ENCODE measurements at regions not wholly inside any gene's neighbourhood (a gene's known extent, or its start where the extent isn't known, plus 50 kb on each side); places are given as distances from the start of the nearest gene placed in this dataset.

GRCh38 chr12:12010277-12011039 lies 60.3 kb upstream of the BCL2L14 start:
- Histone ChIP-seq H3K4me3 (ENCODE audit: low read depth, low read length) (no peak overlapping the region), H3K9me3 (ENCODE audit: control insufficient read depth, insufficient read depth, low read depth, low read length) (no peaks in the 10 kb centered on the region), H3K4me1 (ENCODE audit: control insufficient read depth, insufficient read depth, low read length) (peaks cover 5% of the 10 kb centered on the region; the same call in 1 of the 2 replicates), H3K36me3 (ENCODE audit: control insufficient read depth in 2 of 2, insufficient read depth in 1 of 2, low read length in 2 of 2) (no peaks in the 10 kb centered on the region), H3K27ac (ENCODE audit: extremely low read depth, low read depth, low read length) (no peak overlapping the region)
- ChIA-PET CTCF (interaction anchor here (0.6 to 3.1 kb wide), 5 partner anchors 15 to 453 kb away, joined by 3 to 12 read pairs (median 3); no protein-coding TSS in a partner anchor), POLR2A (no interaction called here)
- no peak for TF ChIP-seq ZNF221 (tag by site-specific recombination; IDR thresholded peaks at IDR 0.05; ENCODE audit: borderline replicate concordance)
- no peak for TF ChIP-seq ZNF514 (tag by site-specific recombination; IDR thresholded peaks at IDR 0.05)
- no peak for TF ChIP-seq ZNF148 (tag by site-specific recombination; IDR thresholded peaks at IDR 0.05; ENCODE audit: borderline replicate concordance)
- no peak for TF ChIP-seq ZNF510 (tag by site-specific recombination; IDR thresholded peaks at IDR 0.05; ENCODE audit: insufficient replicate concordance)

- CTCF ChIA-PET: interaction anchor here (0.6 to 3.1 kb wide), 2 partner anchors 21 to 433 kb away, joined by 3 to 12 read pairs; no protein-coding TSS in a partner anchor
- peaks cover 5% of the 10 kb centered on the region; the same call in 1 of the 2 replicates for H3K4me1 ChIP-seq (ENCODE audit: control insufficient read depth, insufficient read depth, low read length)
Observed at GRCh38 chr12:12011880-12012260, 58.9 kb upstream of the BCL2L14 start.

More at GRCh38 chr12:12011880-12012260, 58.9 kb upstream of the BCL2L14 start:
- POLR2A ChIA-PET: no interaction called here
- TF ChIP-seq ZNF274 (IDR thresholded peaks at IDR 0.05; ENCODE audit: low read length) (no peak), ZNF274 (tag by site-specific recombination; IDR thresholded peaks at IDR 0.05; ENCODE audit: borderline replicate concordance) (no peak), ZNF544 (tag by site-specific recombination; IDR thresholded peaks at IDR 0.05) (no peak), MYNN (tag by site-specific recombination; IDR thresholded peaks at IDR 0.05; ENCODE audit: borderline replicate concordance) (no peak), ZNF341 (tag by site-specific recombination; IDR thresholded peaks at IDR 0.05; ENCODE audit: low read depth) (no peak), MEIS1 (CRISPR knock-in tag; IDR thresholded peaks at IDR 0.05; ENCODE audit: borderline replicate concordance) (no peak), ZFP41 (tag by site-specific recombination; IDR thresholded peaks at IDR 0.05; ENCODE audit: borderline replicate concordance) (no peak), ZNF223 (tag by site-specific recombination; IDR thresholded peaks at IDR 0.05) (no peak), ZNF112 (tag by site-specific recombination; IDR thresholded peaks at IDR 0.05) (no peak), BCL11B (tag by site-specific recombination; IDR thresholded peaks at IDR 0.05; ENCODE audit: low read depth) (no peak), INSM2 (tag by site-specific recombination; IDR thresholded peaks at IDR 0.05) (no peak), YY2 (tag by site-specific recombination; IDR thresholded peaks at IDR 0.05) (no peak), ZNF747 (tag by site-specific recombination; IDR thresholded peaks at IDR 0.05) (no peak), ZBTB1 (tag by site-specific recombination; IDR thresholded peaks at IDR 0.05) (no peak), ZNF148 (tag by site-specific recombination; IDR thresholded peaks at IDR 0.05; ENCODE audit: borderline replicate concordance) (no peak), ZNF335 (tag by site-specific recombination; conservative IDR thresholded peaks at IDR 0.05) (no peak)
- no peaks in the 10 kb centered on the region for H3K36me3 ChIP-seq (ENCODE audit: control insufficient read depth in 2 of 2, insufficient read depth in 1 of 2, low read length in 2 of 2)
- no peak overlapping the region for H3K4me3 ChIP-seq (ENCODE audit: low read depth, low read length)
- H3K27ac ChIP-seq (ENCODE audit: extremely low read depth, low read depth, low read length): no peak overlapping the region
- H3K9me3 ChIP-seq (ENCODE audit: control insufficient read depth, insufficient read depth, low read depth, low read length): no peaks in the 10 kb centered on the region
